GM18951 (cell line): ENCODE measurements at regions not wholly inside any gene's neighbourhood (a gene's known extent, or its start where the extent isn't known, plus 50 kb on each side); places are given as distances from the start of the nearest gene placed in this dataset.

Source experiments
- POLR2A ChIP-seq: IDR thresholded peaks from 4 replicates; pipeline ENCODE4 v1.6.1; 2011; ENCODE audit warnings: mild to moderate bottlenecking; ENCODE audit not compliant: insufficient read length, insufficient read depth; ENCODE audit errors: extremely low read depth
- in situ Hi-C: fragments of 300-500 bp; cut with MboI; formaldehyde crosslinking; loops from one replicate; pipeline ENCODE4 v1.12.0; 2022; ENCODE audit warnings: low sequenced_read_pairs, mixed read lengths, inconsistent platforms; ENCODE audit not compliant: unreplicated experiment

GRCh38 chr9:115393976-115394775, 276.2 kb upstream of the TNC start:
- TF ChIP-seq POLR2A = no peak
- in situ Hi-C loops = no loop called here

- in situ Hi-C loops = no loop called here
- TF ChIP-seq POLR2A = no peak
Observed at GRCh38 chr9:115395511-115396021, 277.6 kb upstream of the TNC start.

- no peak for TF ChIP-seq POLR2A
- in situ Hi-C loops = no loop called here
Observed at GRCh38 chr9:115396071-115396529, 278.1 kb upstream of the TNC start.

- TF ChIP-seq POLR2A = no peak
- in situ Hi-C loops = no loop called here
Observed at GRCh38 chr9:115397591-115398312, 279.8 kb upstream of the TNC start.

GRCh38 chr9:115398313-115398650, 280.3 kb upstream of the TNC start:
- in situ Hi-C loops = no loop called here
- no peak for TF ChIP-seq POLR2A

GRCh38 chr9:115398996-115399395, 281.0 kb upstream of the TNC start:
- in situ Hi-C loops = no loop called here

GRCh38 chr9:115400796-115401195, 282.8 kb upstream of the TNC start:
- no peak for TF ChIP-seq POLR2A
- in situ Hi-C loops = no loop called here

More at GRCh38 chr9:115398996-115399395, 281.0 kb upstream of the TNC start:
- no peak for TF ChIP-seq POLR2A

GRCh38 chr9:115401756-115402327, 283.9 kb upstream of the TNC start:
- TF ChIP-seq POLR2A = no peak
- in situ Hi-C loops = no loop called here

- in situ Hi-C loops = no loop called here
- no peak for TF ChIP-seq POLR2A
Observed at GRCh38 chr9:115403753-115404152, 285.8 kb upstream of the TNC start.

GRCh38 chr9:115404311-115404710, 286.4 kb upstream of the TNC start:
- in situ Hi-C loops = no loop called here
- no peak for TF ChIP-seq POLR2A

- no peak for TF ChIP-seq POLR2A
- in situ Hi-C loops = no loop called here
Observed at GRCh38 chr9:115411516-115411915, 293.6 kb upstream of the TNC start.

GRCh38 chr9:115411993-115412452, 294.1 kb upstream of the TNC start:
- TF ChIP-seq POLR2A = no peak
- in situ Hi-C loops = no loop called here

GRCh38 chr9:115412656-115413055, 294.7 kb upstream of the TNC start:
- TF ChIP-seq POLR2A = no peak
- in situ Hi-C loops = no loop called here
